A172 (cell line): ENCODE measurements at regions not wholly inside any gene's neighbourhood (a gene's known extent, or its start where the extent isn't known, plus 50 kb on each side); places are given as distances from the start of the nearest gene placed in this dataset.

Source experiments
- DNase-seq: peaks from one replicate; pipeline ENCODE4 v3.0.0-alpha.2; 2015; ENCODE audit warnings: low spot score

- peak; percentile 90 for DNase-seq
Measured at GRCh38 chr4:128358231-128358912, 70.8 kb upstream of the PGRMC2 start.

GRCh38 chr4:128357286-128357685 is 69.7 kb upstream of the PGRMC2 start:
- no peak for DNase-seq

- peak; percentile 40 for DNase-seq
Measured at GRCh38 chr4:128355305-128355704, 67.7 kb upstream of the PGRMC2 start.

- DNase-seq = peak; percentile 97
Measured at GRCh38 chr4:128354205-128354821, 66.7 kb upstream of the PGRMC2 start.

GRCh38 chr4:128353791-128354190 is 66.2 kb upstream of the PGRMC2 start:
- DNase-seq = peak; percentile 63

- DNase-seq = no peak
Measured at GRCh38 chr4:128351502-128351901, 63.9 kb upstream of the PGRMC2 start.

- DNase-seq = no peak
Measured at GRCh38 chr4:128350449-128351045, 62.9 kb upstream of the PGRMC2 start.

- DNase-seq = peak; percentile 72
Measured at GRCh38 chr4:128349921-128350320, 62.3 kb upstream of the PGRMC2 start.

- DNase-seq = no peak
Measured at GRCh38 chr4:128347930-128348660, 60.5 kb upstream of the PGRMC2 start.

GRCh38 chr4:128347175-128347868 is 59.7 kb upstream of the PGRMC2 start:
- DNase-seq = no peak

- DNase-seq = no peak
Measured at GRCh38 chr4:128346054-128346716, 58.6 kb upstream of the PGRMC2 start.

GRCh38 chr4:128345650-128346049 is 58.0 kb upstream of the PGRMC2 start:
- DNase-seq = no peak

- no peak for DNase-seq
Measured at GRCh38 chr4:128342762-128343161, 55.1 kb upstream of the PGRMC2 start.

- DNase-seq = no peak
Measured at GRCh38 chr4:128341634-128342033, 54.0 kb upstream of the PGRMC2 start.

GRCh38 chr4:128338634-128339355 is 51.2 kb upstream of the PGRMC2 start:
- DNase-seq = peak; percentile 94

GRCh38 chr4:128337863-128338262 is 50.2 kb upstream of the PGRMC2 start:
- no peak for DNase-seq
